ENCODE measurements at regions not wholly inside any gene's neighbourhood (a gene's known extent, or its start where the extent isn't known, plus 50 kb on each side); places are given as distances from the start of the nearest gene placed in this dataset.

- ChIA-PET CTCF (no interaction called here), POLR2A (no interaction called here)
- H3K4me1 Mint-ChIP-seq: peaks cover 19% of the 10 kb centered on the region
- TF ChIP-seq GTF2I (CRISPR knock-in tag; conservative IDR thresholded peaks at IDR 0.05) (no peak), ZNF416 (CRISPR knock-in tag; IDR thresholded peaks at IDR 0.05) (no peak), ELF4 (CRISPR knock-in tag; IDR thresholded peaks at IDR 0.05; ENCODE audit: low read depth) (no peak), HMGA2 (CRISPR knock-in tag; IDR thresholded peaks at IDR 0.05) (no peak), ZBTB21 (CRISPR knock-in tag; IDR thresholded peaks at IDR 0.05; ENCODE audit: borderline replicate concordance) (no peak), CTCF (IDR thresholded peaks at IDR 0.05) (no peak), CBFB (CRISPR knock-in tag; IDR thresholded peaks at IDR 0.05; ENCODE audit: low read depth) (no peak), NR3C1 (CRISPR knock-in tag; conservative IDR thresholded peaks at IDR 0.05; ENCODE audit: low read depth) (no peak)
- TF ChIP-seq, protein P1, sequence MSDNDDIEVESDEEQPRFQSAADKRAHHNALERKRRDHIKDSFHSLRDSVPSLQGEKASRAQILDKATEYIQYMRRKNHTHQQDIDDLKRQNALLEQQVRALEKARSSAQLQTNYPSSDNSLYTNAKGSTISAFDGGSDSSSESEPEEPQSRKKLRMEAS (CRISPR knock-in tag; IDR thresholded peaks at IDR 0.05): no peak
- TF ChIP-seq, protein P2, sequence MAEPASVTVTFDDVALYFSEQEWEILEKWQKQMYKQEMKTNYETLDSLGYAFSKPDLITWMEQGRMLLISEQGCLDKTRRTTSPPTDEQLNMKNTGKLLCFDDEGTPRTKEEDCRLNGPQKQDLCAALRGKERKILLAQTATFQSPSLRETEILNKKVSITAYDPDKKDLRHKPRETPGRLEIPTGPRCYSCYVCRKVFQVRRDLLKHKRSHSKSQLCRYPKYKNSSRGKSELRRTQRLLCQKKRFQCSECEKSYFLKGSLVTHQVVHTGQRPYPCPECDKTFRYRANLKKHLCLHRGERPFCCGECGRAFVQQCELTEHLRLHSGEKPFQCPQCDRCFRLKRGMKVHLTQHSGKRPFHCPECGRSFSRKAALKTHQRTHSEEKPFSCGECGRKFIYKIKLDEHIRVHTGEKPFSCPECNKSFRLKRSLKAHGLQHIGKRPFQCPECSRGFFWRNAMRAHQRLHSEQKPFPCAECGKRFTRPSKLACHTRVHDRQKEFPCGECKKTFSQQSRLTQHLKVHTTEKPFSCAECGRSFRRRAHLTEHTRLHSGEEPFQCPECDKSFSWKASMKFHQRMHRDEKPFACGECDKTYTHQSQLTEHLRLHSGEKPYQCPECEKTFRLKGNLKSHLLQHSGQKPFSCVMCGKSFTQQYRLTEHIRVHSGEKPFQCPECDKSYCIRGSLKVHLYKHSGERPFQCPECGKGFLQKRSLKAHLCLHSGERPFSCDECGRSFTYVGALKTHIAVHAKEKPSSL (CRISPR knock-in tag; conservative IDR thresholded peaks at IDR 0.05): no peak
- TF ChIP-seq, protein P3, sequence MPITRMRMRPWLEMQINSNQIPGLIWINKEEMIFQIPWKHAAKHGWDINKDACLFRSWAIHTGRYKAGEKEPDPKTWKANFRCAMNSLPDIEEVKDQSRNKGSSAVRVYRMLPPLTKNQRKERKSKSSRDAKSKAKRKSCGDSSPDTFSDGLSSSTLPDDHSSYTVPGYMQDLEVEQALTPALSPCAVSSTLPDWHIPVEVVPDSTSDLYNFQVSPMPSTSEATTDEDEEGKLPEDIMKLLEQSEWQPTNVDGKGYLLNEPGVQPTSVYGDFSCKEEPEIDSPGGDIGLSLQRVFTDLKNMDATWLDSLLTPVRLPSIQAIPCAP (CRISPR knock-in tag; IDR thresholded peaks at IDR 0.05): no peak
- DNase-seq (ENCODE audit: low spot score): no peak
- no peak for ATAC-seq
- peaks cover 6% of the 10 kb centered on the region; the same call in 1 of the 2 replicates for H3K36me3 Mint-ChIP-seq
- no peak overlapping the region for H3K27ac Mint-ChIP-seq
- H3K9me3 Mint-ChIP-seq: peaks cover 10% of the 10 kb centered on the region
- H3K27me3 Mint-ChIP-seq (ENCODE audit: low read depth): peaks cover 26% of the 10 kb centered on the region
- H3K4me3 Mint-ChIP-seq: no peak overlapping the region
These were observed 324.6 kb upstream of the CDH5 start for GRCh38 chr16:66041907-66042306.

GRCh38 chr16:66039793-66040192 is 326.7 kb upstream of the CDH5 start:
- DNase-seq (ENCODE audit: low spot score) (no peak), ATAC-seq (no peak)
- no peak for TF ChIP-seq CREB1 (CRISPR knock-in tag; IDR thresholded peaks at IDR 0.05)
- TF ChIP-seq, protein P4, sequence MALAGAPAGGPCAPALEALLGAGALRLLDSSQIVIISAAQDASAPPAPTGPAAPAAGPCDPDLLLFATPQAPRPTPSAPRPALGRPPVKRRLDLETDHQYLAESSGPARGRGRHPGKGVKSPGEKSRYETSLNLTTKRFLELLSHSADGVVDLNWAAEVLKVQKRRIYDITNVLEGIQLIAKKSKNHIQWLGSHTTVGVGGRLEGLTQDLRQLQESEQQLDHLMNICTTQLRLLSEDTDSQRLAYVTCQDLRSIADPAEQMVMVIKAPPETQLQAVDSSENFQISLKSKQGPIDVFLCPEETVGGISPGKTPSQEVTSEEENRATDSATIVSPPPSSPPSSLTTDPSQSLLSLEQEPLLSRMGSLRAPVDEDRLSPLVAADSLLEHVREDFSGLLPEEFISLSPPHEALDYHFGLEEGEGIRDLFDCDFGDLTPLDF (CRISPR knock-in tag; IDR thresholded peaks at IDR 0.05): no peak
- TF ChIP-seq ZNF263 (CRISPR knock-in tag; IDR thresholded peaks at IDR 0.05; ENCODE audit: low read depth): no peak
- TF ChIP-seq USF2 (CRISPR knock-in tag; IDR thresholded peaks at IDR 0.05): no peak
- ChIA-PET POLR2A (no interaction called here), CTCF (no interaction called here)
- Mint-ChIP-seq H3K4me1 (peaks cover 19% of the 10 kb centered on the region), H3K36me3 (no peaks in the 10 kb centered on the region), H3K27ac (no peak overlapping the region), H3K4me3 (no peak overlapping the region), H3K9me3 (peaks cover 4% of the 10 kb centered on the region; the same call in 1 of the 2 replicates), H3K27me3 (ENCODE audit: low read depth) (peaks cover 26% of the 10 kb centered on the region)

Measured in WTC11 (cell line).